HG03342 (cell line): ENCODE measurements at regions not wholly inside any gene's neighbourhood (a gene's known extent, or its start where the extent isn't known, plus 50 kb on each side); places are given as distances from the start of the nearest gene placed in this dataset.
"Not testable (repeated sequence)": the region's sequence is repeated elsewhere in the genome, so short reads cannot be mapped to it uniquely, and the experiment has no call there.

Experiments
- ATAC-seq: cut with Tn5 transposase; IDR thresholded peaks from one replicate; pipeline ENCODE4 v1.9.1; 2021; ENCODE audit warnings: mild to moderate bottlenecking, moderate library complexity; ENCODE audit not compliant: unreplicated experiment

GRCh38 chr20:39745380-39745779, 783.2 kb downstream of the DHX35 start:
- ATAC-seq: no peak

GRCh38 chr20:39738651-39739050, 776.5 kb downstream of the DHX35 start:
- no peak for ATAC-seq

- no peak for ATAC-seq
These were observed 774.5 kb downstream of the DHX35 start for GRCh38 chr20:39736434-39737327.

- ATAC-seq: not testable (repeated sequence)
These were observed 763.4 kb downstream of the DHX35 start for GRCh38 chr20:39725513-39725912.

- no peak for ATAC-seq
These were observed 757.1 kb downstream of the DHX35 start for GRCh38 chr20:39719293-39719692.

GRCh38 chr20:39717936-39718335, 755.8 kb downstream of the DHX35 start:
- no peak for ATAC-seq

- no peak for ATAC-seq
These were observed 754.7 kb downstream of the DHX35 start for GRCh38 chr20:39716796-39717341.

- no peak for ATAC-seq
These were observed 751.1 kb downstream of the DHX35 start for GRCh38 chr20:39713076-39713840.

- ATAC-seq: no peak
These were observed 744.1 kb downstream of the DHX35 start for GRCh38 chr20:39706184-39706663.

- no peak for ATAC-seq
These were observed 742.9 kb downstream of the DHX35 start for GRCh38 chr20:39705032-39705431.

- not testable (repeated sequence) for ATAC-seq
These were observed 741.2 kb downstream of the DHX35 start for GRCh38 chr20:39703357-39703756.

- no peak for ATAC-seq
These were observed 740.7 kb downstream of the DHX35 start for GRCh38 chr20:39702701-39703349.

- ATAC-seq: no peak
These were observed 738.4 kb downstream of the DHX35 start for GRCh38 chr20:39700528-39700927.

- ATAC-seq: no peak
These were observed 737.1 kb downstream of the DHX35 start for GRCh38 chr20:39699166-39699725.

- ATAC-seq: no peak
These were observed 736.6 kb downstream of the DHX35 start for GRCh38 chr20:39698752-39699151.

- no peak for ATAC-seq
These were observed 729.2 kb downstream of the DHX35 start for GRCh38 chr20:39691151-39691862.

- ATAC-seq: no peak
These were observed 714.8 kb downstream of the DHX35 start for GRCh38 chr20:39676857-39677391.

- ATAC-seq: no peak
These were observed 714.1 kb downstream of the DHX35 start for GRCh38 chr20:39676241-39676640.

- ATAC-seq: no peak
These were observed 712.7 kb downstream of the DHX35 start for GRCh38 chr20:39674842-39675241.

GRCh38 chr20:39670988-39671387, 708.8 kb downstream of the DHX35 start:
- ATAC-seq: no peak
